T follicular helper cell (primary cell): ENCODE measurements at regions not wholly inside any gene's neighbourhood (a gene's known extent, or its start where the extent isn't known, plus 50 kb on each side); places are given as distances from the start of the nearest gene placed in this dataset.

Experiments
- DNase-seq: peaks from one replicate; pipeline ENCODE4 v3.0.0-alpha.2; 2020; ENCODE audit warnings: low read depth

- no peak for DNase-seq
Observed at GRCh38 chr10:129361676-129362376, 105.2 kb upstream of the MGMT start.

- no peak for DNase-seq
Observed at GRCh38 chr10:129364949-129365348, 102.1 kb upstream of the MGMT start.

- DNase-seq = no peak
Observed at GRCh38 chr10:129365767-129366402, 101.2 kb upstream of the MGMT start.

- DNase-seq = no peak
Observed at GRCh38 chr10:129366450-129366849, 100.6 kb upstream of the MGMT start.

- no peak for DNase-seq
Observed at GRCh38 chr10:129369566-129369965, 97.5 kb upstream of the MGMT start.

- DNase-seq = no peak
Observed at GRCh38 chr10:129371541-129371940, 95.5 kb upstream of the MGMT start.

- no peak for DNase-seq
Observed at GRCh38 chr10:129372172-129372571, 94.9 kb upstream of the MGMT start.

- DNase-seq = no peak
Observed at GRCh38 chr10:129373231-129373630, 93.8 kb upstream of the MGMT start.

GRCh38 chr10:129373718-129374117 is 93.3 kb upstream of the MGMT start:
- DNase-seq = no peak

GRCh38 chr10:129375171-129375570 is 91.9 kb upstream of the MGMT start:
- DNase-seq = no peak

- no peak for DNase-seq
Observed at GRCh38 chr10:129375912-129376311, 91.1 kb upstream of the MGMT start.

- DNase-seq = no peak
Observed at GRCh38 chr10:129380279-129380678, 86.8 kb upstream of the MGMT start.

- DNase-seq = no peak
Observed at GRCh38 chr10:129381741-129382140, 85.3 kb upstream of the MGMT start.

GRCh38 chr10:129382401-129382800 is 84.6 kb upstream of the MGMT start:
- DNase-seq = no peak

- no peak for DNase-seq
Observed at GRCh38 chr10:129383651-129384050, 83.4 kb upstream of the MGMT start.

GRCh38 chr10:129385600-129385999 is 81.4 kb upstream of the MGMT start:
- DNase-seq = no peak

- DNase-seq = no peak
Observed at GRCh38 chr10:129386415-129387257, 80.4 kb upstream of the MGMT start.

- DNase-seq = no peak
Observed at GRCh38 chr10:129387258-129387525, 79.8 kb upstream of the MGMT start.

- DNase-seq = no peak
Observed at GRCh38 chr10:129388435-129388834, 78.6 kb upstream of the MGMT start.

- DNase-seq = no peak
Observed at GRCh38 chr10:129389194-129389593, 77.8 kb upstream of the MGMT start.

- DNase-seq = no peak
Observed at GRCh38 chr10:129390147-129390546, 76.9 kb upstream of the MGMT start.

GRCh38 chr10:129390726-129391125 is 76.3 kb upstream of the MGMT start:
- DNase-seq = no peak

GRCh38 chr10:129391464-129391863 is 75.6 kb upstream of the MGMT start:
- DNase-seq = no peak
